ENCODE measurements at regions not wholly inside any gene's neighbourhood (a gene's known extent, or its start where the extent isn't known, plus 50 kb on each side); places are given as distances from the start of the nearest gene placed in this dataset.

GRCh38 chr3:152109038-152109437 is 159.7 kb upstream of the MBNL1 start:
- Histone ChIP-seq H3K4me2 (replicated peaks; ENCODE audit: extremely low read depth, low read length, poor library complexity, severe bottlenecking) (no peak overlapping the region), H3K79me2 (ENCODE audit: insufficient read depth, low read length) (no peaks in the 10 kb centered on the region), H3K36me3 (replicated peaks in 1 of 2; ENCODE audit: control insufficient read depth in 1 of 2, insufficient read depth in 2 of 2, low read length in 2 of 2) (no peaks in the 10 kb centered on the region), H3K27ac (ENCODE audit: low read depth in 1 of 2, low read length in 2 of 2) (no peak overlapping the region), H3K4me3 (replicated peaks in 1 of 3; ENCODE audit: low read depth in 2 of 3, low read length in 3 of 3) (no peak overlapping the region), H3K4me1 (ENCODE audit: control insufficient read depth in 1 of 2, insufficient read depth in 2 of 2, low read length in 2 of 2) (peaks cover 12 to 13% of the 10 kb centered on the region in 2 donors), H3K27me3 (ENCODE audit: control insufficient read depth in 2 of 2, insufficient read depth in 2 of 2, low read length in 2 of 2) (no peaks in the 10 kb centered on the region), H3K9me3 (replicated peaks in 1 of 2; ENCODE audit: control insufficient read depth in 1 of 2, insufficient read depth in 1 of 2, low read length in 2 of 2) (no peaks in the 10 kb centered on the region), H2AFZ (ENCODE audit: insufficient read depth, low read depth, low read length, poor library complexity, severe bottlenecking) (no peak overlapping the region), H4K20me1 (ENCODE audit: insufficient read depth, low read length) (no peaks in the 10 kb centered on the region), H3K9ac (ENCODE audit: insufficient read depth, low read length, poor library complexity, severe bottlenecking) (no peak overlapping the region)
- no peaks in the 10 kb centered on the region for H3K36me3 Mint-ChIP-seq
- TF ChIP-seq CTCF (IDR thresholded peaks at IDR 0.05): no peak
- H3K4me3 Mint-ChIP-seq: no peak overlapping the region
- no peaks in the 10 kb centered on the region for H3K9me3 Mint-ChIP-seq
- DNase-seq: no peak
- no peaks in the 10 kb centered on the region for H3K27me3 Mint-ChIP-seq (ENCODE audit: low read depth in 3 of 3)
- no peak overlapping the region for H3K27ac Mint-ChIP-seq
- intact Hi-C loops (cut with micrococcal nuclease): no loop called here
- peaks cover 15% of the 10 kb centered on the region for H3K4me1 Mint-ChIP-seq

GRCh38 chr3:152113413-152113812 is 155.3 kb upstream of the MBNL1 start:
- Mint-ChIP-seq H3K4me3 (no peak overlapping the region), H3K27me3 (ENCODE audit: low read depth in 3 of 3) (no peaks in the 10 kb centered on the region), H3K9me3 (peaks cover 0 to 14% (median 3%) of the 10 kb centered on the region in 7 donors), H3K27ac (no peak overlapping the region), H3K4me1 (no peaks in the 10 kb centered on the region), H3K36me3 (no peaks in the 10 kb centered on the region)
- DNase-seq: no peak
- H3K4me3 ChIP-seq (replicated peaks in 1 of 3; ENCODE audit: low read depth in 2 of 3, low read length in 3 of 3): no peak overlapping the region
- H3K27me3 ChIP-seq (ENCODE audit: control insufficient read depth in 2 of 2, insufficient read depth in 2 of 2, low read length in 2 of 2): no peaks in the 10 kb centered on the region
- no peaks in the 10 kb centered on the region for H3K36me3 ChIP-seq (replicated peaks in 1 of 2; ENCODE audit: control insufficient read depth in 1 of 2, insufficient read depth in 2 of 2, low read length in 2 of 2)
- no peaks in the 10 kb centered on the region for H4K20me1 ChIP-seq (ENCODE audit: insufficient read depth, low read length)
- TF ChIP-seq CTCF (IDR thresholded peaks at IDR 0.05): no peak
- no peaks in the 10 kb centered on the region for H3K4me1 ChIP-seq (ENCODE audit: control insufficient read depth in 1 of 2, insufficient read depth in 2 of 2, low read length in 2 of 2)
- H3K9me3 ChIP-seq (replicated peaks in 1 of 2; ENCODE audit: control insufficient read depth in 1 of 2, insufficient read depth in 1 of 2, low read length in 2 of 2): no peaks in the 10 kb centered on the region
- no peak overlapping the region for H3K9ac ChIP-seq (ENCODE audit: insufficient read depth, low read length, poor library complexity, severe bottlenecking)
- no peak overlapping the region for H3K27ac ChIP-seq (ENCODE audit: low read depth in 1 of 2, low read length in 2 of 2)
- H3K79me2 ChIP-seq (ENCODE audit: insufficient read depth, low read length): no peaks in the 10 kb centered on the region
- intact Hi-C loops (cut with micrococcal nuclease): no loop called here
- no peak overlapping the region for H2AFZ ChIP-seq (ENCODE audit: insufficient read depth, low read depth, low read length, poor library complexity, severe bottlenecking)
- no CpG with 5 or more reads among the region's 1 CpG for WGBS (ENCODE audit: insufficient coverage)
- H3K4me2 ChIP-seq (replicated peaks; ENCODE audit: extremely low read depth, low read length, poor library complexity, severe bottlenecking): no peak overlapping the region

All from CD14-positive monocyte (primary cell).